GM19351 (cell line): ENCODE measurements at regions not wholly inside any gene's neighbourhood (a gene's known extent, or its start where the extent isn't known, plus 50 kb on each side); places are given as distances from the start of the nearest gene placed in this dataset.
A peak's percentile ranks its signal among the peaks of the same experiment; 100 is the strongest.

Experiments used
- ATAC-seq: cut with Tn5 transposase; IDR thresholded peaks from one replicate; pipeline ENCODE4 v1.9.1; 2021; ENCODE audit warnings: mild to moderate bottlenecking, moderate library complexity; ENCODE audit not compliant: unreplicated experiment

GRCh38 chr1:87560137-87560536 lies 231.5 kb downstream of the LMO4 start:
- no peak for ATAC-seq

- no peak for ATAC-seq
Observed at GRCh38 chr1:87560601-87561360, 232.1 kb downstream of the LMO4 start.

- ATAC-seq, result no peak
Observed at GRCh38 chr1:87563211-87563610, 234.5 kb downstream of the LMO4 start.

- ATAC-seq, result no peak
Observed at GRCh38 chr1:87565861-87566260, 237.2 kb downstream of the LMO4 start.

- ATAC-seq, result no peak
Observed at GRCh38 chr1:87568005-87568404, 239.3 kb downstream of the LMO4 start.

- no peak for ATAC-seq
Observed at GRCh38 chr1:87568911-87569310, 240.2 kb downstream of the LMO4 start.

- no peak for ATAC-seq
Observed at GRCh38 chr1:87572008-87572407, 243.3 kb downstream of the LMO4 start.

- no peak for ATAC-seq
Observed at GRCh38 chr1:87572891-87573290, 244.2 kb downstream of the LMO4 start.

GRCh38 chr1:87575528-87575927 lies 246.8 kb downstream of the LMO4 start:
- no peak for ATAC-seq

- ATAC-seq, result no peak
Observed at GRCh38 chr1:87578464-87578863, 249.8 kb downstream of the LMO4 start.

GRCh38 chr1:87583459-87583858 lies 254.8 kb downstream of the LMO4 start:
- ATAC-seq, result no peak

GRCh38 chr1:87584586-87584985 lies 255.9 kb downstream of the LMO4 start:
- ATAC-seq, result no peak

GRCh38 chr1:87586501-87586900 lies 257.8 kb downstream of the LMO4 start:
- ATAC-seq, result no peak

- peak; percentile 73 for ATAC-seq
Observed at GRCh38 chr1:87588495-87588894, 259.8 kb downstream of the LMO4 start.

- ATAC-seq, result no peak
Observed at GRCh38 chr1:87591492-87591891, 262.8 kb downstream of the LMO4 start.

GRCh38 chr1:87592156-87592555 lies 263.5 kb downstream of the LMO4 start:
- ATAC-seq, result peak; percentile 84

GRCh38 chr1:87594736-87595383 lies 266.2 kb downstream of the LMO4 start:
- ATAC-seq, result no peak

GRCh38 chr1:87595384-87595781 lies 266.7 kb downstream of the LMO4 start:
- no peak for ATAC-seq

- no peak for ATAC-seq
Observed at GRCh38 chr1:87598429-87598828, 269.7 kb downstream of the LMO4 start.

GRCh38 chr1:87599569-87599968 lies 270.9 kb downstream of the LMO4 start:
- ATAC-seq, result no peak

- ATAC-seq, result no peak
Observed at GRCh38 chr1:87600055-87600850, 271.6 kb downstream of the LMO4 start.

- ATAC-seq, result no peak
Observed at GRCh38 chr1:87600854-87601253, 272.2 kb downstream of the LMO4 start.
